Hypothalamus (tissue), 51 donors: ENCODE measurements at regions not wholly inside any gene's neighbourhood (a gene's known extent, or its start where the extent isn't known, plus 50 kb on each side); places are given as distances from the start of the nearest gene placed in this dataset.

Experiments
- DNase-seq, 51 donors: peaks; one replicate each; lab custom pipeline; 2025; lab: John Stamatoyannopoulos, UW

DNA sequence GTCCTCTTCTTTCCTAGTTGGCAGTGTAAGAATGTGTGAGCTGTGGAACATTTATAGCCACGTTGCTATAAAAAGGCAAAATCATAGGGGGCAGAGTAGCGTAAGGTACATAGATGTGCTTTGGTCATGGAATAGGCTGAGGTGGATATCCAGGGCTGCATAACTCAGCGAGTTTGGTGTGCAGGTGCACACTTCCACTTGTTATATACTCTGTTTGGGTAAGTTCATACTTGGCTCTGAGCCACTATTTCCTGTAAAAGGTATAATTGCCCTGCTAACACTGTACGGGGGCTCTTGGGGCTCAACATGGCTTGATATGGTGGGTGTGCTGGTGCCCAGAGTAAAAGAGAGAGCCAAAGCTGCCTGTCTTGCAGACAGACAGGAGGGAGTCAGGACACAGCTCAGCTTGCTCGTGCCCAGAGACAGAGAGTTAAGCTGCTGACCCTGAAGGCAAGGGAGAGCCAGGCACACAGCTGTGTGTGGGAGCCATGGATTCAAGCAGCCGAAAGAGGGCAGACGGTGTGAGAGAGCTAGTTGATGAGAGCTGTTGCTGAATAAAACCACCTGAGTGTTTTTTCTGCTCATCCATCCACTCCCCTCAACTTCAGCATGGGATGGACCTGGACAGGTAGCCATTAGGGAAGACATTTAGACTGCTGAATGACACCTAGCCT is 126.7 kb downstream of the DKK1 start:
- DNase-seq: no peak

DNA sequence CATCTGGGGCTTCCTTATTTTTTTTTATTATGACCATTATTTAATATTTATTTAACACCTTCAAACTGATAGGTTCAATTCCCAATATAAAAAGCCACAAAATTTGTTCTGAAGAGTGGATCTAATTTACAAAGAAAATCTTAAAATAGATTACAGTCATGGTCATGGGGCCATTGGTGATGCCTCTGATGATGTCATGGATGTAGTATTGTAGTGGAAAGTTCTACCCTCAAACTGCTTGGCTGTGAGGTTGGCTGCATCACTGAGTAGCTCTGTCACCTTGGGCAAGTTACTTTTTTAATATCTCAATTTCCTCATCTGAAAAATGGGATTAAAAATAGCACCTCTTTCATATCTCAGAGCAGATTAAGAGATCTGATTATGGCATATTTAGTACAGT is 128.5 kb downstream of the DKK1 start:
- no peak for DNase-seq

DNA sequence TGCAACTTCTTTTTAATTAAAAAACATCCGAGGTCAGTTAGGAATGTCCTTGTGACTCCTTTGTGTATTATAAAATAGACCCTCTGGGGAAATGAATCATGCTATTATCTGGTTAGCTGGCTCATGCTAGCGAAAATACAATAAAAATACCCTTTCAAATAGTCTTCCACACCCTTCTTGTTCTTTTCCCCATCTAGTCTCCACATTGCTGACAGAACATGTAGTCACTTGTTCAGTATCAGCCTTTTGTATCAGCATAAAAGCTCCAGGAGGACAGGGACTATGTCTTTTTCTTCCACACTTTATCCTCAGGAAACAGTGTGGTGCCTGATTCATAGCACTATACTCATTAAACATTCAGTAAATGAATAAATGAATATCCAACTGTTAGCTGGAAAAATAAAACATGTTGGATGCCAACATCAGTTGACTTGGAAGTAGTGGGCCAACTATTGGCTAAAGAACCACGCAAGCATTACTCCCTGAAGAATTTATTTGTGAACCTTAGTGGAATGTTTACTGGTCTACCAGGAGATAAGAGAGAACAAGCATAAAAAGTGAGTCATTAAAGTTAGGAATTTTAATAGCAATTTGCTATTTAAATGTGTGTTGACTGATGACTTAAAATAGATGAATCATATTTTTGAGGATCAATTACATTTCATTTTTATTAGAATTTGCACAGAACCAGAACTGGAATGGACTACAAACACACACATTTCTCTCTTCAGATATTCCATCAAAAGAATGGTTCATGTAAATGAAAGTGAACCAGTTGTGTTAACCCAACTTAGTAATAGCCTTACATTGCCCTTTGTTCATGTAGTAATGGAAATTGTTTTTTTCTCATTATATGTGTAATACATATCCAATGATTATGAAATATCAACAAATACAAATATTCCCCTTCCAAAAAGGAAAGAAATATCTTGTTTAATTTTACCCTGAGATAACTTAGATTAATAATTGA is 129.6 kb downstream of the DKK1 start:
- DNase-seq: no peak

DNA sequence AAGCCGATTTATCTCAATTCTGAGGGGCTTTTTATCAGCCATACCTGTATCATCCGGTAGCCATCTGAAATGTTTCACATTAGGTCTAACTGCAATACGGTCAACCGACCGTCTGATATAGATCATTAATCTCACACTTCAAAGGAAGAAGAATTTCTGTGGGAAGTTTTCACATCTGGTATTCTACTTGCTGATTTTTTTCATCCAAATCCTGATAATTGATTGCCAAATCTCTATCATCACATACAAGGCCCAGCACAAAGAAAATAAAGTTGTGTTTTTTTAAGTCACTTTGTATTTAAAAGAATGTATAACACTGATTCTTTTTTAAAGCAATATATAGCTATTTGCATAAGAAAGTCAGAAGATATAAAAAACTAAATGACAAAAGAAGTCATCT is 132.3 kb downstream of the DKK1 start:
- DNase-seq: no peak

DNA sequence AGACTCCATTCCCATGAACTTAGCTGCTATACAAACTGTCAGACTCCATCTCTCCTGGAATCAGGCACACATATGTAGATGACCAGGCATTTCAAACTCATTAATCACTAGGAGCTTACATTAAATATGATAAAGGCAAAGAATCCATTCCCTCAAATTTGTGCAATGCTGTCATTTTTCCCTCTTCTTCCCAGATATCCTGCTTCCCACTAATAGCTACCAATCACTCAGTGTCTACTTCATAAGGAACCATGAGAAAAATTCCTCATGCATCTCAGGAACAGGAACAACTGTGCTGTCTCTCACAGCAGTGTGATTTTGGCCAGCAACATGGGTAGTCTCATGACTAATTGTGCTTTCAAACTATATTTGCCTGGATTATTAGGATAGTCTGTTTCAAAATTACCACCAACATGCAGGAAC is 133.9 kb downstream of the DKK1 start:
- no peak for DNase-seq

DNA sequence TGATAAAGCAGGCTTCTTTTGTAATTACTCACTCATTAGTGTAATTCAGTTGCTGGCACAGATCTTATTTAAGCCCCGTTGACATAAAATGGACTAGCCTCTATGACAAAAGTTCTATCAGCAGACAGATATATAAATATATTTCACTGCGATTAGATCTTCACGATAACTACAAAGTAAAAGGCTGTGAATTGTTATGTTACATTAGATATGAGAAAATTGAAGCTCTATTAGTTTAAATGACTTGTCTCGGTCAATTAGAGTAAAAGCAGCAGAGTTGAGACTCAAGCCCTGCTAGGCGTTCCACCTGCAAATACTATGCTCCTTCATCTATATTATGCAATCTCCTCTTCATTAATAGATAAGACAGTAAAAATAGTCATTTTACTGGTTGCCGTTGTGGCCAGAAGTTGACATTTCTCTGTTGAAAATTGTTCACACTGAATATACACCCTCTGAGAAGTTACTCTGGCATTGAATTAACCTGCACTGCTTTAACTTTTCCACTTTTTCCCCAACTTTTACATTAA is 136.7 kb downstream of the DKK1 start:
- no peak for DNase-seq

DNA sequence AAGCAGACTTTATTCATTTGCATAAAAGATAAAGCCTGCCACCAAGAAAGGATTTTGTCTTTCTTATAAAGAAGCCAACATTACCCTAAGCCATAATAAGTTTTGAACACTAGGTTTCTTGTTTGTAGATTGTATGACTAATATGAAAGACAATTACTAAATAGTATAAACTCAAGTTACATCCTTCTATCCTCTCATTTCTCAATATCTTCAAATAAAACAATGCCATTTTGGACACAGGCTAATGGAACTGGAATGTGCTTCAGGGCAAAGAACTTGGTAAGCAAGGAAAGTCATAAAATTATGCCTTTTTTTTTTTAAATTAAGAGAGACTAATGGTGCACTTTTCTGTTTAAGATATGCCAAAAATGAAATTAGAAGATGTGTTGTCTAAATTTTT is 137.7 kb downstream of the DKK1 start:
- DNase-seq: no peak

DNA sequence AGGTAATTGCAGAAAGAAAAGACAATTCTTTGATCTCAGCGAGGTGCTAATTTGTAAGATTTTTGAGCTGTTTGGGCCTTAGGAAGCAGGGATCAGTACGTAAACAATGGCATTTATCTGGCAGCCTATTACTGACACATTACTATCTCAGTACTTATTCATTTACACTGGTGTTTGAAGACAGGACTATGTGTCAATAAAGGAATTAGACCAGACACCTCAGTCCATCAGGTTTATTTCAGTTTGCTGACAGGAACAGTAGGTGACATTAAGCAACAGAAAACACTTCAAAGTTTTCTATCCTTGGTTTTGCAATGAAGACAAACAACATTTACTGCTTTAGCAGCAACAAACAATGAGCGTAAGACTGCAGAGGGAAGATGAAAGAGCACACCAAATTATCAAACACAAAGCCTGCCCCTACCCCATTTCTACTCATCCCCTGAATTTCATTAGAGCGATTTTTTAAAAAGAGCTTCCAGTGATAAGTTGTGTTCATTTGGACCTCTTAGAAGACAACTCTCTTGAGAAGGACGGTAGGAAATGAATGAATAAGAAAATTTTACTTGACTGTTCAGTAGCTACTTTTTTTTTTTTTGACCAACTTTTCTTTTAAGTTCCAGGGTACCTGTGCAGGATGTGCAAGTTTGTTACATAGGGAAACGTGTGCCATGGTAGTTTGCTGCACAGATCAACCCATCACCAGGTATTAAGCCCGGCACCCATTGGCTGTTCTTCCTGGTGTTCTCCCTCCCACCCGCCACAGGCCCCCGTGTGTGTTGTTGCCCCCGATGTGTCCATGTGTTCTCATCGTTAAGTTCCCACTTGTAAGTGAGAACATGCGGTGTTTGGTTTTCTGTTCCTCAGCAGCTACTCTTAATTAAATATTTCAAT is 138.8 kb downstream of the DKK1 start:
- DNase-seq: no peak

DNA sequence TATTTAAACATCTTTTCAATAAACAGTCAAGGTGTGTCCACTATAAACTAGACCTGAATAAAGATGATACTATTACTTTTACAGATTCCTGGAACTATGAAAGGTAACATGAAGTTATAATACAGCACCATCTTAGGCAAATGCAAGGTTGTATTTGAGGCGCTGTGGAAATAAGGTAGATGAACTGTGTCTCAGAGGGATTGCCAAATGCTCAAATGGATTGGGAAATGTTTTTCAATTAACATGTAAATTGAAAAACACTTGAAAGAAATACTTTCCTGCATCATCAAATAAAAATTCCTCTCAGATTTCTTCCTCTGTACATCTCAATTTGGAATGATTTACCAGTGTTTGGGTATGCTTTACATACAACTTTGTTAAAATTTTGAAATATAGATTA is 139.4 kb downstream of the DKK1 start:
- DNase-seq: no peak

DNA sequence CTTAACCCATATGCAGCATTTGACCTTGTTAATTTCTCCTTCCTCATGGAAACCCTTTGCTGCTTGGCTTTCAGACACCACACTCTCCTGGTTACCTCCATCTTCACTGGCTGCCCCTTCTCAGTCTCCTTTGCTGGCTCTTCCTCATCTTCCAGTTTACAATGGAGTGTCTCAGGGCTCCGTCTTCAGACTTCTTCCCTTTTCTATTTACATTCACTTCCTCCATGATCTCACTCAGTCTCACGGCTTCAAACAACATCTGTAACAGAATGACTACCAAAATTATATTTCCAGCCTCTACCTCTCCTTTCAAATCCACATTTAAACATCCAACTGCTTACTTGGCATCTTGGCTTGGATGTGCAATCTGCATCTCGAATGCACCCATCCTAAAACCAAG is 140.4 kb downstream of the DKK1 start:
- peak in 1 of 51 donors; percentile 1 for DNase-seq

DNA sequence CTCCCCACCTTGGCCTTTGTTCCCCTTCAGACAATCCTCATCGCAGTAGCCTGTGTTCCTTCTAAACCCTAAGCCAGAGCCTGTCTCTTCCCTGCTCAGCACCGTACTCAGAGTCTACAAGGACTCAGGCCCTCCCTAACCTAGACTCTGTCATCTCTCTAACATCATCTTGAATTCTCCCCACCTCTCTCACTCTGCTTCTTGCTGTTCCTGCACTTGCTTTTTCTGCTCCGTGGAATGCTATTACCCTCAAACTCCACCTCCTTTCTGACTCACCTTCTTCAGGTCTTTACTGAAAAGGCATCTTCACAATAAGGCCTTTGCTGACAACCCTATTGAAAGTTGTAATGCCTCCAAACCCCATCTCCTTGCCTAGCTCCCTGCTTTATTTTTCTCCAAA is 141.0 kb downstream of the DKK1 start:
- DNase-seq: no peak

DNA sequence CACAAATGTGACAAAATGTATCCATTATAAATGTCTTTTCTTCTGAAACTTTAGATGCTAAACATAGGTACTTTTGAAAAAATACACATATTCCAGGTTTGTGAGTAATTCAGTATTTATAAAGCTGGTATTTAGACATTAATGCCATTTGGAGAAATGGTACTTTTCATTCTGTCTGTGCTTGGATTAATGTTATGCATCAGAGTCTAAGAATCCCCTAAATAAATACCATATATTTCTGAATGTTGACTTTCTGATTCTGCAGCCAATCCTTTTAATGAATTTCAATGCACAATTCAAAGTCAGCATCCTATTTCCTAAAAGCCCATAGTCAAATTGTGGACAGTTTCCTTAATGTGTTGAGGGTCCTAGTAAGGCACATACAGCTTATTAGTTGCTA is 145.0 kb downstream of the DKK1 start:
- DNase-seq: no peak

DNA sequence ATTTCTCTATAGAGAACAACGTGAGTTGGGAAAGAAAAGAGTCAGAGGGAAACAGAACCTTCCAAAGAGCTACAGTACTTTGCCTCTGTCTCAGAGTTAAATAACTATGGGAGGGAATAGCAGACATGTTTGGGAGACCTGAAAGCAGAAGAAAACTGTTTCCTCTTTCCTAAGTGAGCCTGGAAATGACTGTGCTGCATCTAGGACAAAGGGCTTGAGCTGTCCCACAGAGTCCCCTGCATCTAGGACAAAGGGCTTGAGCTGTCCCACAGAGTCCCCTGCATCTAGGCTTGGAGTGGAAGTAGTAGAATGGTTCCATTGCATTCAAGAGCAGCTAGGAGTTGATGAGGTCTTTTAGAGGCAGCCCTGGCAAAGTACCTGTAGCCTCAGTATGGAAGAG is 149.7 kb downstream of the DKK1 start:
- DNase-seq: no peak

DNA sequence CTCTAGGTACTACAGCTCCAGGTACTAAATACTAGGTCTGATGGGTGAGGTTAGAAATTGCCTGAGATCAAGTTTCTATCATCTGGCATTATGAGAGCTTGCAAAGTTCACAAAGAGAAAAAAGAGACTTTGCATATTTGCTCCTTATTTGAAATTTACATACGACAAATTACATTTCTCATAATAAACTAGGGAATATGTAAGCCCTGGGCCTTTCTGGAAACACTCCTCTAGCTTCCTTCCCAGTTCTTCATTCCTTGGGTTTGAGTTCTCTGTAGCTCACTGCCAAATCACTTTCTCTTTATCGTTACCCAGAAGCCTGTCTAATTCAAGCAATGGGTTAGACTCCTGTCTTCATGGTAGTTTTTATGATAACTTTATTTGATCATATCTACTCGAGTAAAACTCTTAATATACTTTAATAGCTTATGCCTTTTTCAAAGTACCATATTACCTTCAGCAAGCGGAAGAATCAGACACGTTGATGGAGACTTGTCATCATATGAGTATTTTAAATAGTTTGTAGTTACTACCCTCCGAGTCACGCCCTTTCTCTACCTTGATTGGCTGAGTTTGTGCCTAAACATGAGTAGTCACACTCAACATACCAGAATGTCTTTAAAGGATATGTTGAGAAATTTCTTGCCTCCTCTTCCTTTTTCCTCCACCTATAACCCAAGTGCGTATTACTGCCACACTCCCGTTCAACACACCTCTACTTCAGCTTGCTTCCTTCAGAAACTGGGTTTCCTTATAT is 150.5 kb downstream of the DKK1 start:
- DNase-seq: no peak

DNA sequence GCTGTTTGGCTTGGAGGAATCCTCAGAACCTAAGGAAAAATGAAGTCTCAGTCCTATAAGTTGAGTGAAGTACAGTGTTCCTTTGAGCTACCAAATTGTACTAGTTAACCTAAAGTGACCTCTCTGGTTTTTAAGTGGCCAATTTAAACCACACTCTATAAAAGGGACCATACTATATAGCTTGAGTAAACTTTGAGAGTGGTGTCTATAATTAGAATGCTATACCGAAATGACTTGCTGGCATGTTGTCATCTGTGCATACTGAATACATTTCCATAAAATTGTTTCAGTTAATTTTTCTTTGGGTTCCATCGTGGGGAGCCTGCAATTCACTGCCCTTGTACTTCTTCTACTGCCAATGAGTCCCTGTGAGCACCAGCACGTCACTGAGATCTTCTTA is 151.1 kb downstream of the DKK1 start:
- no peak for DNase-seq

DNA sequence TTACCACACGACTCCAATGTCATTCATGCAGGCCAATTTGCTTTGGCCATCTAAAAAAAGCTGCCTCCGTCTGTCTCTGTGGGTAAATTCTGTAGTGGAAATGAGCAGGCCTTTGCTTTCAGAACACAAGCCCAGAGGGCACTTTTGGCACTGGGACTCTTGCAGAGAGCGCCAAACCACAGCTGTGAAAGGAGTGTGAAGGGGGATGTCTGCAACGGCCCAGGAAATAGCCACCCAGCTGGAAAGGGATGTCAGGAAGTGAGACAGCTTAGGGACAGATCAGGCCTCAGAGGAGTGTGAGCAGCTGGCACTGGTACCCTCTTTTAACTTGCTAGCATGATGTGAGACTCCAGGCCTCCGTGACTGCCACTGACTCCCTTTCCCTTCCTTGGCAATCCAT is 152.4 kb downstream of the DKK1 start:
- DNase-seq: peak in 4 of 51 donors; percentile 1 to 23 (median 4)

DNA sequence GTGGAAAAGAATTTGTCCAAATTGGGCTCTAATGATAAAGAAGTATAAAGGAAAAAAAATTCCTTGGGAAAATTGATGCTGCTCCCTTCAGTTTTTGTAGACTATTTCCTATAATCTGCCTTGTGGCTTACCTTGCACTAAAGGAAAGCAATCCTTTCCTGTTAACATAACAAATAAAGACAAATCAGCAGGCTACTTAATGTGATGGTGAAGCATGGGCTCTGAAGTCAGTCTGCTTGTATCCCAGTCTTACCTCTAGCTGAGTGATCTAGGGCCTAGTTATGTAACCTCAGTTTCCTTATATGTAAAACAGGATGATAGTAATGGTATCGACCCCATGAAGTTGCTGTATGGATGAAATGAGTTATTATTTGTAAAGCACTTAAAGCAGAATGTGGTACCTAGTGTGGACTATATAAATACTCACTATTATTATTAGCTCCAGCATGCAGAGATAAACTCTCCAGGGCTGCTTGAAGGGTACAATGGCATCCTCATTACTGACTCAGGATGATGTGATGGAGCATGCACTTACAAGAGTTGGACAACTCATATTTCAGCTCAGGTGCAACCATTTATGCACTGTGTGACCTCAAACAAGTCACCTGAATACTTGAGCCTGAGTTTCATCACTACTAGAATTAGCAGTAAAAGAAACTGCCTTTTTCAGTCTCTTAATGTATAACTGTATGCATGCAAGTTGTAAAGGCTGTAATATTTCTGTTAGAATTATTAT is 156.1 kb downstream of the DKK1 start:
- DNase-seq: no peak

DNA sequence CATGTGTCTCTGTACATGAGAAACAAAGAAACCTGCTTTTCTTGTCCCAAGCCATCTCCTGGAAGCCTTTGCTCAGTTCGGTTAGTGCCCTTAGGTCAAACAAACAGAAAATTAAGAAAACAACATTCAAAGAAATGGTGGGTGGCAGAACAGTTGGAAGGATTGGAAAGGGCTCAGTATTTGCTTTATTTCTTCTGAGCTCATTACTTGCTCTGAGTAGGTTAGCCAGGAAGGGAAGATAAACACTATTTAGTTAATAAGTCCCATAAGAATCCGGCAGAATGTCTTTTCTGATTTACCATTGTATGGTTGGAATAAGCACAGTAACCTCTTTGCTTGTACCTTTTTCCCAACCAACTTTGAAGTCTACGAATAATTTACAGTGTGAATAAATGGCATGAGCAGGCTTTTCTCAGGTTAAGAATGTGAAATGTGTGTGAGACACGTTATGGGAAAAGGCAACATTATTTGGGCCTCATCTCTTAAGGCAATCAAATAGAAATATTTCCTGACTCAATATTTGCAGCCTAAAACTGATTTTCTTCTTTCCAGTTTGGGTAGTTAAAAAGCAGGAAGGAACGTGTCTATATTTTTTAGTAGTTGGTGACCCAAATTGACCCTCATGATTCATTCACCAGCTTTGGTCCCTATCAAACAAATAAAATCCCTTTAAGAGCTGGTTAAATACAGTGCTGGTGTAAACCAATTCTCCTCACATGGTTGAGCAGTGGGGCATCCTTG is 158.5 kb downstream of the DKK1 start:
- no peak for DNase-seq

DNA sequence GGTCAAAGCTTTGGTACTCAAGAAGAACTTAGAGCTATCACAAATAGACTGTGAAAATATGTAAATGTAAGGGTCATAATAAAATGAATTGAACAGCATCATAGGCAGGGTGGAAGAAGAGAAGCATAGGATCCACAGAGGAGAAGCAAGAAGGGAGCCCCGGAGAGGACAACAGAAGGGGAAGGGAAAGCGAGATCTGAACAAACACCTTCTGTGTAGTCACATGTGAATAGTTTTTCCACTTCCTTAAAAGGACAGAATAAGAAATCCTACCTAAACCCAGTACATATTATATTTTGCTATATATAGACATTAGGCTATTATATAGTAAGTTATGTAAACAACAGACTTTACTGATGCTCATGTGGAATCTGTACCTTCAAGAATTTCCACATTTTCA is 160.2 kb downstream of the DKK1 start:
- no peak for DNase-seq
